HG03457 (cell line): ENCODE measurements at regions not wholly inside any gene's neighbourhood (a gene's known extent, or its start where the extent isn't known, plus 50 kb on each side); places are given as distances from the start of the nearest gene placed in this dataset.
"Not testable (repeated sequence)": the region's sequence is repeated elsewhere in the genome, so short reads cannot be mapped to it uniquely, and the experiment has no call there.

Experiments
- ATAC-seq: cut with Tn5 transposase; IDR thresholded peaks from one replicate; pipeline ENCODE4 v1.9.1; 2021; ENCODE audit warnings: moderate number of reproducible peaks; ENCODE audit not compliant: unreplicated experiment

DNA sequence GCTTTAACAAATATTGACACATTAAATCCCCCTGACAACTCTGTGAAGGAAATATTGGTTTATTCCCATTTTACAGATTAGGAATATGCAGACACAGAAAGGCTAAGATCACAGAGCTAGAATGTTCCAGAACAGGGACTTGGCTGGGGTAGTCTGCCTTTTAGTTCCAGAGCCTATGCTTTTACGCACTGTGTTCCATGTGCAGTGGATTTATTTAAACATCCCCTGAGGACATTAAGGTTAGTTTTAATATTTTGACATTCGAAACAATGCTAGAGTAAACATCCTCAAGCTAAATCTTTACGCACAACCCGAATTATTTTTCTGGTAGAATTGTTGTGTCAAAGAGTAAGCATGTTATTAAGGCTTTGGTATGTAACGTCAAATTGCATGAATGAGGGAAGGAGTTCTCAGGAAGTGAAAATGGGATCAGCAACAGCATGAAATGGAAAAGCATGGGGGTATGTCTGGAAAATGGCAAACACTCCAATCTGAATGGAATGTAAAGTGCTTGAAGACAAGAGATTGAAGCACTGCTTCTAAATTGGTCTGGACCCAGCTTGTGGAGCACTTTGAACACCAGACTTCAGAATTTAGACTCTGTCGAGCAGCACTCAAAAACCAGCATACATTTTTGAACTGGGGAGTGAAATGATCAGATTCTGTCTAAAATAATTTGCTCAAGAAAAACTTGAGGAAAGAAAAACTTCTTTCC lies 429.9 kb downstream of the CD83 start:
- ATAC-seq = no peak

DNA sequence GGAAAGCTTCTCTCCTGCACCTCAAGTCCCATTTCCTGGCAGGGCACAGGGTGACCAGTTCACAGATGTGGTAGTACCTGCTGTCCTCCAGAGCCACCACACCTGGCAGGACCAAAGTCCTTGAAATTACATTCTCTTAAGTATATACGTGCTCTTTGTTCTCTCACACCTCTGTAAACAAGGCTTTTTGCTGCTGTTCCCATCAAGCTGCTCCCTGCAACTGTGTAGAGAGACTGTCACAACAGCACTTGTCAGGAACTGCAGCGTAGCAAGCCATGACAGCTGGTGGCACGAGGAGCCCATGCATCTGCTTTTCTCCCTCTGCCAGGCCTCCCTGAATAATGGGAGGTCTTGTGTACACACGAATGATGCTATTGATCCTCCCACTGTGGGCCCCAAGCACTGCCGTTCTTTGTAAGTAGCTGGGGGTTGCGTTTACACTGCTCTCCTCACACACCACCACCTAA lies 431.8 kb downstream of the CD83 start:
- no peak for ATAC-seq

DNA sequence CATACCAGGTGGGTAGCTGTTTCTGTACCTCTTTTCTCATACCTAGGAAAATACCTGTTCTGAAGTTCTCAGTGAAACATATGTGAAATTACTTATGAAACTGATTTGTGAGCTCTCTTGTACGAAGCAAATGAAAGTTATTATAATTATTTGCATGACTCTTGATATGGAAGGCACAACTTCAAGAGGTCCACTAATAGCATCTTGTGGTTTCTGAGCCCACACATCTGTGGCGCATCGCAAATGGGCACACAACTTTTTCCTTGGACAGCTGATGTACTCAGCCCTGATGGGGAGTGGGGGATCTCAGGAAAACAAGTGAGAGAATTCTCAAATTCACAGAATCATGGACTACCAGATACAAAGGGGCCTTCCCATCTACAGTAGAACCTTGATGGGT lies 432.3 kb downstream of the CD83 start:
- no peak for ATAC-seq

GRCh38 chr6:14550410-14550809 lies 432.8 kb downstream of the CD83 start:
- ATAC-seq = no peak

DNA sequence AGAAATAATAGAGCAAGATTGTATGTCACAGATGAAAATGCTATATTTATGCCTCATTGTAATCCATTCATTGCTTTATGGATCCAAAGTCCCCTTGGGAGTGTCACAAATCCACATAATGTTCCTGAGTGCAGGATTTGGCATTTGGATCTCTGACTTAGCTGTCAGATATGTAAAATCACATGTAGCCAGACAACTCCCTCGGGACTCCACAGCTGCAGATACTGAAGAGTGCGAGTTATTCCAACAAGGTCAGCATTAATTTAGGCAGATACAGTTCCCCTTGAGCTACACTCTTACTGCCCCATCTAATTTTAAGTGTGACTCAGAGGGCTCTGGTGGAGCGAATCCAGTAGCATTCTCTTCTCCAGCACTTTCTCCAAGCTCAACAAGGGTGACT lies 433.2 kb downstream of the CD83 start:
- ATAC-seq = no peak

DNA sequence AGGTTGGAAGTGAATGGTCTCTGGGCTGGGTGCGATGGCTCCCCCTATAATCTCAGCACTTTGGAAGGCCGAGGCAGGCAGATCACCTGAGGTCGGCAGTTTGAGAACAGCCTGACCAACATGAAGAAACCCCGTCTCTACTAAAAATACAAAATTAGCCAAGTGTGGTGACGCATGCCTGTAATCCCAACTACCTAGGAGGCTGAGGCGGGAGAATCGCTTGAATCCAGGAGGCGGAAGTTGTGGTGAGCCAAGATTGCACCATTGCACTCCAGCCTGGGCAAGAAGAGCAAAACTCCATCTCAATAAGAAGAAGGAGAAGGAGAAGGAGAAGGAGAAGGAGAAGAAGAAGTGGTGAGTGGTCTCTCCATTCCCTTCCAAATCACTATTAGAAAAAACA lies 434.0 kb downstream of the CD83 start:
- ATAC-seq = not testable (repeated sequence)

DNA sequence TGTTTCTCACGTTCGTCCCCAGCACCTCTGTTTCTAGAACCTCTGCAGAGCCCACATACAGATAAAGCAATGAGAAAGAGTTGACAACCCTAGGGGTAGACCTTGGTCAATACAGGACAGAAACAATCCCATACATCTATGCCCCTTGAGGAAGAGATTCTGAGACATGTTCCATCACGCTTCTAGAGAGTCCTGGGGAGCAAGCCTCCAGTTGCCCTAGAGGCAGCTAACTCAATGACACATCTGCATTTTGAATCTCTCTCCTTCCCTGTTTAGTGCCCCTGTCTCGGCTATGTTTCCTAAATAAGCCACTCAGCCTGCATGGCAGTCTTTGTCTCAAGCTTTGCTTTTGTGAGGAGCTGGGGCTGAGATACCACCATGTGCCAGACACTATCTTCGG lies 435.3 kb downstream of the CD83 start:
- ATAC-seq = no peak

- no peak for ATAC-seq
These were observed 435.9 kb downstream of the CD83 start for GRCh38 chr6:14553515-14553914.

DNA sequence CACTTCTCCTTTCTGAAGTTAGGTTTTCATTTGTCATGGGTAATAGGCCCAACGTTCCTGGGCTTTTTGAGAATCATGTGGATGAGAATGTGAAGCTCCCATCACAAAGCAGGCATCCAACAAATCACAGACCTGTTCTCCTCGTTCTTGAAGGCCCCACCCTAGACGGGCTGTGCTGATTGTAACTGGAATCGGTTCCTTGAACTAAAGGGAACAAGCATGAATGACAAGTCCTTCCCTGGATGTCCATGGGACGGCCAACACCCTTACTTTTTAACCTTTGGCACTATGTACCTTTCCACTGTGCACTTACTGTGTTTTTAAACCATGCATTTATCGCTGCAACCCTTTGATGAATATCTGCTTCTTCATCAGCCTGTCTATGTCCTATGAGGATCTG lies 438.2 kb downstream of the CD83 start:
- ATAC-seq = no peak

DNA sequence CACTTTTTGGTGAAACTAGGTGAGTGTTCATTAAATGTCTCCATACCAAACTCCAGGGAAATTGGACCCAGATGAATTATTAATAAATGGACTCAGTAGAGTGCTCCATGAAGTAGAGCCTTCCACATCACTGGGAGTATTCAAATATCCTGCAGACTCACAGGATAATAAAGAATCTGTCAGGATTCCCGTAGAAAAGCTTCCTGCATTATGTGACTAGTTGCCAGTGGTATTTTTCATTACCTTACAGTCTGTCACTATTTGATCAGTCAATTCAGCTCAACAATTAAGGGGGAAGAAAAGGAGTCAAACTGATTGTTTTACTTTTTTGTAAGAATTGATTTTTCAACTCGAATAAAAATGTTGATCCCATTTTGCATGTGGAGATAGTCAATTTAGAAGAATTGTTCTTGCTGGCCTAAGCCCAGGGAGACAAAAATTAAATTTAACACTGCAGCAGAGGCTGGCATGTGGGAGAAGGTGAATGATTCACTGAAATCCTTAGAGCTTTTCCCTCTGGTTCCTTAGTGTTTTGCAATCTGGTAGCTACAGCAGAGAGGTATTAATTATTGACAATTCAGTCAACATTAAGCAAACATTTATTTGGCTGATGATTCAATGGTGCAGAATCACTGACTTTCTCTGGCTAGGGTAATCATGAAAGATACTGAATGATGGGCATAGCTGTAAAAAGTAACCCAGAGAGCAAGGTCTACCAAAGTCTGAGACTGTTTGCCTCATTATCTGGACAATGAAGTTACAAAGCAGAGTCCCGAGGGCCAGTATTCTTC lies 442.4 kb downstream of the CD83 start:
- no peak for ATAC-seq

GRCh38 chr6:14561563-14561962 lies 444.0 kb downstream of the CD83 start:
- ATAC-seq = not testable (repeated sequence)

DNA sequence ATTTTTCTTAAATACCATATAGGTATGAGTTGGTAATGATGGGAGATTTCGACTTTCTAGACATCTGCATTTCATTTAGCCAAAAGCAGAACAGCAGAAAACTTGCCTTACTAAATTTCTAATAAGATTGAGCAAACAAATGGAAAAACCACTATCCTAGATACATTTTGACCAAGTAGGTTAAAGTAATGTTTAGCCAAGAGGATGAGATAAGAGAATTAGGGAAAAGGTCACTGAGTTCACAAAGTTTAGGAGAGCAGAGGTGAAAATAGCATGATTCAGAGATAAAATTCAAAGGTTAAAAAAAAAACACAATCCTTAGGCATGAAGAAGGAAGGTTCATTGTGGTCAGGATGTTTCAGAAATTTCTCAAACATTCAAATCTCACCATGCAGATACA lies 450.3 kb downstream of the CD83 start:
- ATAC-seq = no peak

GRCh38 chr6:14569394-14569793 lies 451.8 kb downstream of the CD83 start:
- ATAC-seq = no peak

GRCh38 chr6:14569874-14570273 lies 452.3 kb downstream of the CD83 start:
- ATAC-seq = not testable (repeated sequence)

DNA sequence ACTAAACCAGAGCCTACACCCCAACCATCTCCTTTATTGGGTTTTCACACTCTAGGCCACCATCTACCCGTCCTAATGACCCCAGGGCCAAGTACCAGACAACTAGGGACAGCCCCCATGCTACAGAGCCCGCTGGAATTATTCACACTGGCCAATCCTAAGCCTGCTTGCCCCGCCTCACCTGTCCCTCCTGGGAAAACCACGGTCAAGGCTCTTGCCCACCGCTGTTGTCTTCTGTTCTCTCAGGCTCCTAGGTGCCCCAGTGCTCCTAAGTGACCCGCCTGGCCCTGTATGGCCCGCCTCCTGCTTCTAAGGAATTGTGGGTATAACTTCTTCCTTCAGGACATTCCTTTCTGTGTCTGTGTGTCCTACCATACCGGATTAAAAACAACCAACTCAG lies 453.4 kb downstream of the CD83 start:
- no peak for ATAC-seq

GRCh38 chr6:14571746-14572145 lies 454.2 kb downstream of the CD83 start:
- no peak for ATAC-seq

DNA sequence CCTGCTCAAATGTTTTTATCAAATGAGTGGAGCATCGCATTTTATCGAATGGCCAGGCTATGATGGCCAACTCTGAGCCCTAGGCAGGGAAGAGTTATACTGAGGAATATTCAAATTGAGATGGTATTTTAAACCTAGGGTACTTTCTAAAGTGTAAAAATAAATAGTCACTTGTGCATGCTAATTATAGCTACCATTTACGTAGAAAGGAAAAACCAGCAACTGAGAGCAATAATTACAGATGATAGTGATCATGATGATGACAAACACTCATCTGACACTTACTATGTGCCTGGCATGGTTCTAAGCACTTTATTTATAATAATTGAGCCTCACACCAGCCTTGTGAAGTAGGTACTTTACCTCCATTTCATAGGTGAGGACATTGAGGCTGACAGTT lies 455.7 kb downstream of the CD83 start:
- ATAC-seq = no peak

GRCh38 chr6:14573703-14574290 lies 456.2 kb downstream of the CD83 start:
- no peak for ATAC-seq

- ATAC-seq = no peak
These were observed 458.4 kb downstream of the CD83 start for GRCh38 chr6:14575961-14576360.

DNA sequence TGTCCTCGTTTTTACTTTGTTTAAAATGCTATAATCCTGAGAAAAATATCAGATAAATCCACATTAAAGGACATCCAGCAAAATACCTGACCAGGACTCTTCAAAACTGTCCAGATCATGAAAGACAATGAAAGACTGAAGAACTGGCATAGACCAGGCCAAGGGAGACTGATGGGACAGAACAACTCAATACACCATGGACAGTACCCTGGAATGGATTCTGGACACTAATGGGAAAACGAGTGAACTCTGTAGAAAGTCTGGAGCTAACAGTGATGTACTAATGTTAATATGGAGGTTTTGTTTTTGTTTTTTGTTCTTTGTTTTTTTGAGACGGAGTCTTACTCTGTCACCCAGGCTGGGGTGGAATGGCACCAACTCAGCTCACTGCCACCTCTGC lies 461.4 kb downstream of the CD83 start:
- ATAC-seq = no peak

- ATAC-seq = no peak
These were observed 465.2 kb downstream of the CD83 start for GRCh38 chr6:14582749-14583148.

GRCh38 chr6:14583826-14584225 lies 466.3 kb downstream of the CD83 start:
- no peak for ATAC-seq
